ENCODE measurements at regions not wholly inside any gene's neighbourhood (a gene's known extent, or its start where the extent isn't known, plus 50 kb on each side); places are given as distances from the start of the nearest gene placed in this dataset.

- no peak for TF ChIP-seq EZH2phosphoT487 (IDR thresholded peaks at IDR 0.05; ENCODE audit: borderline replicate concordance)
- TF ChIP-seq CTCF (conservative IDR thresholded peaks at IDR 0.05; ENCODE audit: low read length), result no peak
Measured at GRCh38 chr12:40451661-40452060, 226.9 kb downstream of the LRRK2 start.
